HepG2 (cell line): ENCODE measurements at regions not wholly inside any gene's neighbourhood (a gene's known extent, or its start where the extent isn't known, plus 50 kb on each side); places are given as distances from the start of the nearest gene placed in this dataset.

Experiments used
- ATAC-seq: fragments of 200-7000 bp; cut with Tn5 transposase; 3 replicates; pipeline ENCODE4 v1.9.1; 2020; ENCODE audit warnings: mild to moderate bottlenecking, moderate library complexity
- BruUV-seq: library from RNA; stranded (reverse); fragments of 400-500 nt; replicated peaks from 2 replicates; lab custom pipeline; 2021; lab: Mats Ljungman, UMichigan
- CTCF ChIA-PET: fragments of 300-600 bp; formaldehyde crosslinking; extraction: SDS; loops from one replicate; lab custom pipeline; 2021; ENCODE audit warnings: low total read pairs, inconsistent platforms, low intra/inter-chr PET ratio; lab: Yijun Ruan, JAX
- POLR2A ChIA-PET: fragments of 350-600 bp; sonication (Branson Sonifier 250); formaldehyde crosslinking; loops from one replicate; lab custom pipeline; 2020; ENCODE audit warnings: antibody characterized with exemption, inconsistent platforms; lab: Yijun Ruan, JAX
- DNase-seq: peaks from one replicate; pipeline ENCODE4 v3.0.0-alpha.2; 2015; ENCODE audit warnings: low spot score
- FAIRE-seq: peaks from 3 replicates; lab custom pipeline; 2011; peaks lifted over from hg19 to GRCh38; lab: Jason Lieb, UNC
- H2AFZ ChIP-seq: one replicate; pipeline ENCODE4 v1.6.1; 2011; ENCODE audit warnings: low read length, inconsistent platforms
- H3K27ac ChIP-seq: fragments of 300-600 bp; 3 replicates; pipeline ENCODE4 v1.8.0; 2011; ENCODE audit warnings: mixed run types, mild to moderate bottlenecking, mixed read lengths, low read length, inconsistent platforms; ENCODE audit not compliant: insufficient read depth; ENCODE audit errors: extremely low read length
- H3K27me3 ChIP-seq, 2 experiments: fragments of 200-600 bp in 1 of 2; 2 replicates in 1 of 2; 3 replicates in 1 of 2; pipeline versions ENCODE4 v1.6.0 to v1.8.0; 2011; ENCODE audit warnings: low read length in 2 of 2, mild to moderate bottlenecking in 2 of 2, moderate library complexity in 2 of 2, inconsistent platforms in 1 of 2; ENCODE audit not compliant: insufficient read depth in 2 of 2, control insufficient read depth in 1 of 2
- H3K36me3 ChIP-seq, 2 experiments: fragments of 200-600 bp in 1 of 2; replicated peaks in 1 of 2; 2 replicates in 1 of 2; 3 replicates in 1 of 2; pipeline versions ENCODE4 v1.5.1 to v1.8.0; 2011; ENCODE audit warnings: low read length in 2 of 2, inconsistent platforms in 1 of 2; ENCODE audit not compliant: insufficient read depth in 2 of 2, control insufficient read depth in 1 of 2
- H3K4me1 ChIP-seq: 2 replicates; pipeline ENCODE4 v1.5.1; 2012; ENCODE audit warnings: low read length, inconsistent platforms; ENCODE audit not compliant: insufficient read depth
- H3K4me2 ChIP-seq: 2 replicates; pipeline ENCODE4 v1.6.0; 2011; ENCODE audit warnings: low read depth, low read length, inconsistent platforms
- H3K4me3 ChIP-seq, 3 experiments: fragments of 200-600 bp in 1 of 3; sonication (generic), shearing (Covaris generic) in 1 of 3; replicated peaks in 1 of 3; 2 replicates each; pipeline ENCODE4 v1.5.1; 2011 to 2016; ENCODE audit warnings: low read length in 3 of 3, inconsistent platforms in 2 of 3, low read depth in 2 of 3, mild to moderate bottlenecking in 2 of 3, control low read depth in 1 of 3, mixed read lengths in 1 of 3; ENCODE audit not compliant: insufficient read depth in 1 of 3
- H3K79me2 ChIP-seq: one replicate; pipeline ENCODE4 v1.6.1; 2011; ENCODE audit warnings: low read length, inconsistent platforms; ENCODE audit not compliant: insufficient read depth
- H3K9ac ChIP-seq: 2 replicates; pipeline ENCODE4 v1.6.0; 2011; ENCODE audit warnings: mild to moderate bottlenecking, low read depth, low read length, inconsistent platforms; ENCODE audit not compliant: insufficient read depth
- H3K9me3 ChIP-seq: 2 replicates; pipeline ENCODE4 v1.5.1; 2012; ENCODE audit warnings: mild to moderate bottlenecking, low read length
- H4K20me1 ChIP-seq: 2 replicates; pipeline ENCODE4 v1.6.0; 2011; ENCODE audit warnings: inconsistent platforms, mild to moderate bottlenecking, low read length, moderate library complexity; ENCODE audit not compliant: insufficient read depth
- ATAD3A ChIP-seq: sonication (generic); formaldehyde crosslinking; IDR thresholded peaks from 2 replicates; pipeline ENCODE4 v1.4.0; 2020; ENCODE audit warnings: missing genetic modification reagents
- CAMTA2 ChIP-seq: sonication (generic); formaldehyde crosslinking; IDR thresholded peaks from 2 replicates; pipeline ENCODE4 v1.4.0; 2020; ENCODE audit warnings: mild to moderate bottlenecking, missing genetic modification reagents, borderline replicate concordance
- CENPX ChIP-seq: sonication (generic); formaldehyde crosslinking; IDR thresholded peaks from 2 replicates; pipeline ENCODE4 v1.9.0; 2021; ENCODE audit warnings: mild to moderate bottlenecking, missing genetic modification reagents, moderate library complexity
- GATA4 ChIP-seq: sonication (generic); IDR thresholded peaks from 2 replicates; pipeline ENCODE4 v1.6.1; 2016; ENCODE audit warnings: antibody characterized with exemption, low read depth, borderline replicate concordance
- KDM2A ChIP-seq: sonication (generic); formaldehyde crosslinking; IDR thresholded peaks from 2 replicates; pipeline ENCODE4 v1.4.0; 2020; ENCODE audit warnings: low read depth, missing genetic modification reagents, borderline replicate concordance
- MED13 ChIP-seq: sonication (generic); formaldehyde crosslinking; IDR thresholded peaks from 2 replicates; pipeline ENCODE4 v1.5.0; 2020; ENCODE audit warnings: missing genetic modification reagents
- MIER3 ChIP-seq: IDR thresholded peaks from 2 replicates; pipeline ENCODE4 v1.6.1; 2016; ENCODE audit warnings: missing compliant biosample characterization, borderline replicate concordance
- NFIB ChIP-seq: sonication (generic); formaldehyde crosslinking; IDR thresholded peaks from 2 replicates; pipeline ENCODE4 v1.9.0; 2021; ENCODE audit warnings: missing genetic modification reagents, mild to moderate bottlenecking, borderline replicate concordance
- THYN1 ChIP-seq: sonication (generic); formaldehyde crosslinking; IDR thresholded peaks from 2 replicates; pipeline ENCODE4 v1.8.1; 2023; ENCODE audit warnings: low read depth, mild to moderate bottlenecking, moderate library complexity, missing genetic modification reagents, borderline replicate concordance
- ZFP36L1 ChIP-seq: sonication (generic); formaldehyde crosslinking; IDR thresholded peaks from 2 replicates; pipeline ENCODE4 v1.8.0; 2022; ENCODE audit warnings: mild to moderate bottlenecking, missing genetic modification reagents, moderate library complexity
- ZNF235 ChIP-seq: sonication (generic); formaldehyde crosslinking; IDR thresholded peaks from 2 replicates; pipeline ENCODE4 v1.8.1; 2023; ENCODE audit warnings: mild to moderate bottlenecking, missing genetic modification reagents, borderline replicate concordance
- WGBS: methylation state at CpG from one replicate; pipeline ENCODE4 v1.1.6; 2017; ENCODE audit warnings: low lambda C conversion rate; 5-methylcytosine and 5-hydroxymethylcytosine counted together
- in situ Hi-C: cut with HindIII; loops from 2 replicates; pipeline ENCODE4 v1.10.0; 2017; ENCODE audit warnings: low pct_unique_long_range_greater_than_20kb; ENCODE audit not compliant: extremely low pct_ligation_motif_present
- intact Hi-C: fragments of 100-400 bp; cut with micrococcal nuclease; formaldehyde crosslinking; loops from one replicate; pipeline ENCODE4 v1.10.0; 2022; ENCODE audit not compliant: unreplicated experiment
- TF ChIP-seq, protein P1 (sequence below): sonication (generic); formaldehyde crosslinking; IDR thresholded peaks from 2 replicates; pipeline ENCODE4 v1.8.1; 2023; ENCODE audit warnings: mild to moderate bottlenecking, inconsistent platforms, moderate library complexity, missing genetic modification reagents, borderline replicate concordance
- TF ChIP-seq, protein P2 (sequence below): sonication (generic); formaldehyde crosslinking; IDR thresholded peaks from 2 replicates; pipeline ENCODE4 v1.4.0; 2020; ENCODE audit warnings: missing genetic modification reagents, borderline replicate concordance
- TF ChIP-seq, protein P3 (sequence below): IDR thresholded peaks from 2 replicates; pipeline ENCODE4 v1.6.1; 2018; ENCODE audit warnings: missing genetic modification reagents

DNA sequence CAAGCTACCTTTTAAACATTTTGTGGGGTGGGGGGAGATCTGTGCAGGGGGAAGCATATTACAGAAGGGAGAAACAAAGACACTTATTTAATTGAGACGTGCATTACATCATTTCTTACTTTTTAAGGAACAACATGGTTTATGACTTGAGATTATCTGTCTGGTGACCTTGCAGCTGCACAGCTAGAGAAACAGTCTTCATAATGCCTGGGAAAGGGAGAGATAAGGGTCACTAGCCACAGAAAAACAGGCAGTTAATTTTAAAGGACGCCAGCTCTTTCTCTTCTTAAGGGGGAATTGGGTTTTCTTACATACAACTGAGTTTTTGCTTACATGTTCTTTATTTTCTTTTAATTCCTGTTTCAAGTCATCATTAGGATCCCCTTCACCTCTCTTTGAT is 147.9 kb downstream of the SST start (continued):
- TF ChIP-seq CENPX (CRISPR knock-in tag) (no peak), GATA4 (no peak), ZFP36L1 (CRISPR knock-in tag) (no peak), ZNF235 (no peak), MED13 (CRISPR knock-in tag) (no peak)

DNA sequence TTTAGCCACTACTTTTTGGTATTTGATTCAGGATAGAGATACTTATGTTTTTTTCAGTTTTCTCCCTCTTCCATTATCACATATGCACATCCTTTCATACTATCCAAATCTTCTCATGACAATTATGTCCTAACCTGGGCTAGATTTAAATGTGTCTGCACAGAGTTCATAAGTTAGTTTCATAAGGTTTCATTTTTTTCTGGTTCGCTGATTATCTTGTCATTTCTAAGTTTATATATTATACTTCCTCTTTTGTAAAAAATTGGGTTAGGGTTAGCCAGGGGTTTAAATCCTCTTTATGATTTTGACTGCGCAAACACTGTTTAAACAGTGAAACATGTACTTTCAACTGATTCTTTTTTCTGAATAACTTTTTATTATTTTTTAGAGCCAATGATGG is 148.6 kb downstream of the SST start:
- FAIRE-seq (no peak), DNase-seq (no peak), ATAC-seq (no peak)
- 63% methylated on average over 2 of the region's 2 CpGs for whole genome bisulfite sequencing
- H3K4me3 ChIP-seq: no peak overlapping the region
- no peak overlapping the region for H3K4me2 ChIP-seq
- no peak overlapping the region for H2AFZ ChIP-seq
- H4K20me1 ChIP-seq: no peaks in the 10 kb centered on the region
- intact Hi-C loops: no loop called here
- H3K9me3 ChIP-seq: no peaks in the 10 kb centered on the region
- CTCF ChIA-PET: no interaction called here
- H3K4me1 ChIP-seq: no peaks in the 10 kb centered on the region
- no peaks in the 10 kb centered on the region for H3K79me2 ChIP-seq
- no peak for TF ChIP-seq KDM2A (CRISPR knock-in tag)
- no peak for TF ChIP-seq MIER3 (CRISPR knock-in tag)
- TF ChIP-seq, protein P1, sequence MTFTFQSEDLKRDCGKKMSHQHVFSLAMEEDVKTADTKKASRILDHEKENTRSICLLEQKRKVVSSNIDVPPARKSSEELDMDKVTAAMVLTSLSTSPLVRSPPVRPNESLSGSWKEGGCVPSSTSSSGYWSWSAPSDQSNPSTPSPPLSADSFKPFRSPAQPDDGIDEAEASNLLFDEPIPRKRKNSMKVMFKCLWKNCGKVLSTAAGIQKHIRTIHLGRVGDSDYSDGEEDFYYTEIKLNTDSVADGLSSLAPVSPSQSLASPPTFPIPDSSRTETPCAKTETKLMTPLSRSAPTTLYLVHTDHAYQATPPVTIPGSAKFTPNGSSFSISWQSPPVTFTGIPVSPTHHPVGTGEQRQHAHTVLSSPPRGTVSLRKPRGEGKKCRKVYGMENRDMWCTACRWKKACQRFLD (CRISPR knock-in tag): no peak
- TF ChIP-seq, protein P2, sequence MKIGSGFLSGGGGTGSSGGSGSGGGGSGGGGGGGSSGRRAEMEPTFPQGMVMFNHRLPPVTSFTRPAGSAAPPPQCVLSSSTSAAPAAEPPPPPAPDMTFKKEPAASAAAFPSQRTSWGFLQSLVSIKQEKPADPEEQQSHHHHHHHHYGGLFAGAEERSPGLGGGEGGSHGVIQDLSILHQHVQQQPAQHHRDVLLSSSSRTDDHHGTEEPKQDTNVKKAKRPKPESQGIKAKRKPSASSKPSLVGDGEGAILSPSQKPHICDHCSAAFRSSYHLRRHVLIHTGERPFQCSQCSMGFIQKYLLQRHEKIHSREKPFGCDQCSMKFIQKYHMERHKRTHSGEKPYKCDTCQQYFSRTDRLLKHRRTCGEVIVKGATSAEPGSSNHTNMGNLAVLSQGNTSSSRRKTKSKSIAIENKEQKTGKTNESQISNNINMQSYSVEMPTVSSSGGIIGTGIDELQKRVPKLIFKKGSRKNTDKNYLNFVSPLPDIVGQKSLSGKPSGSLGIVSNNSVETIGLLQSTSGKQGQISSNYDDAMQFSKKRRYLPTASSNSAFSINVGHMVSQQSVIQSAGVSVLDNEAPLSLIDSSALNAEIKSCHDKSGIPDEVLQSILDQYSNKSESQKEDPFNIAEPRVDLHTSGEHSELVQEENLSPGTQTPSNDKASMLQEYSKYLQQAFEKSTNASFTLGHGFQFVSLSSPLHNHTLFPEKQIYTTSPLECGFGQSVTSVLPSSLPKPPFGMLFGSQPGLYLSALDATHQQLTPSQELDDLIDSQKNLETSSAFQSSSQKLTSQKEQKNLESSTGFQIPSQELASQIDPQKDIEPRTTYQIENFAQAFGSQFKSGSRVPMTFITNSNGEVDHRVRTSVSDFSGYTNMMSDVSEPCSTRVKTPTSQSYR (CRISPR knock-in tag): no peak
- no peak for TF ChIP-seq ZFP36L1 (CRISPR knock-in tag)
- no peak for TF ChIP-seq CAMTA2
- no peak for TF ChIP-seq NFIB (CRISPR knock-in tag)
- no peak for TF ChIP-seq ATAD3A (CRISPR knock-in tag)
- TF ChIP-seq, protein P3, sequence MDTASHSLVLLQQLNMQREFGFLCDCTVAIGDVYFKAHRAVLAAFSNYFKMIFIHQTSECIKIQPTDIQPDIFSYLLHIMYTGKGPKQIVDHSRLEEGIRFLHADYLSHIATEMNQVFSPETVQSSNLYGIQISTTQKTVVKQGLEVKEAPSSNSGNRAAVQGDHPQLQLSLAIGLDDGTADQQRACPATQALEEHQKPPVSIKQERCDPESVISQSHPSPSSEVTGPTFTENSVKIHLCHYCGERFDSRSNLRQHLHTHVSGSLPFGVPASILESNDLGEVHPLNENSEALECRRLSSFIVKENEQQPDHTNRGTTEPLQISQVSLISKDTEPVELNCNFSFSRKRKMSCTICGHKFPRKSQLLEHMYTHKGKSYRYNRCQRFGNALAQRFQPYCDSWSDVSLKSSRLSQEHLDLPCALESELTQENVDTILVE (CRISPR knock-in tag): no peak
- TF ChIP-seq THYN1: no peak
- no TSS peak for BruUV-seq
- H3K9ac ChIP-seq: no peak overlapping the region
- H3K27me3 ChIP-seq: 0 out of 5 replicates have a peak, but pooled peaks cover 0 to 3% of the 10 kb centered on the region in 2 experiments
- H3K27ac ChIP-seq: no peak overlapping the region
- in situ Hi-C loops: no loop called here
- no peaks in the 10 kb centered on the region for H3K36me3 ChIP-seq
- POLR2A ChIA-PET: no interaction called here
